COLO668 (cell line): ENCODE measurements at regions not wholly inside any gene's neighbourhood (a gene's known extent, or its start where the extent isn't known, plus 50 kb on each side); places are given as distances from the start of the nearest gene placed in this dataset.
"Not testable (repeated sequence)": the region's sequence is repeated elsewhere in the genome, so short reads cannot be mapped to it uniquely, and the experiment has no call there.

Source experiments
- DNase-seq: peaks from one replicate; lab custom pipeline; 2025; ENCODE audit not compliant: unreplicated experiment; lab: John Stamatoyannopoulos, UW

DNA sequence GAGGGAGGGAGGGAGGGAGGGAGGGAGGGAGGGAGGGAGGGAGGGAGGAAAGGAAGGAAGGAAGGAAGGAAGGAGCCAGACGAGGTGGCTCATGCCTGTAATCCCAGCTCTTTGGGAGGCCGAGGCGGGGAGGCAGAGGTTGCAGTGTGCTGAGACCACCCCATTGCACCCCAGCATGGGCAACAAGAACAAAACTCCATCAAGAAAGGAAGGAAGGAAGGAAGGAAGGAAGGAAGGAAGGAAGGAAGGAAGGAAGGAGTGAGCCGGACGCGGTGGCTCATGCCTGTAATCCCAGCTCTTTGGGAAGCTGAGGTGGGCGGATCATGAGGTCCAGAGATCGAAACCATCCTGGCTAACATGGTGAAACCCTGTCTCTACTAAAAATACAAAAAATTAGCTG lies 60.8 kb upstream of the JARID2 start:
- not testable (repeated sequence) for DNase-seq

DNA sequence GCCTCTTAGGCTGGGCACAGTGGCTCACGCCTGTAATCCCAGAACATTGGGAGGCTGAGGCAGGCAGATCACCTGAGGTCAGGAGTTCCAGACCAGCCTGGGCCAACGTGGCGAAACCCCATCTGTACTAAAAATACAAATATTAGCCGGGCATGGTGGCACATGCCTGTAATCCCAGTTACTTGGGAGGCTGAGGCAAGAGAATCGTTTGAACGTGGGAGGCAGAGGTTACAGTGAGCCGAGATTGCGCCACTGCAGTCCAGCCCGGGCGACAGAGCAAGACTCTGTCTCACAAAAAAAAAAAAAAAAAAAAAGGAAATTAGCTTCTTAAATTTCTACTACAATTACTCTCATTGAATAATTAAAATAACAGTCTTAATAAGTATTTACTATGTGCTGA lies 52.4 kb upstream of the JARID2 start:
- DNase-seq: not testable (repeated sequence)

- DNase-seq: no peak
Measured at GRCh38 chr6:15194453-15194852, 51.4 kb upstream of the JARID2 start.
